ENCODE measurements at regions not wholly inside any gene's neighbourhood (a gene's known extent, or its start where the extent isn't known, plus 50 kb on each side); places are given as distances from the start of the nearest gene placed in this dataset.

- ChIA-PET POLR2A (ENCODE audit: unreplicated experiment) (no interaction called here), CTCF (no interaction called here)
- no peaks in the 10 kb centered on the region for H3K4me1 ChIP-seq (ENCODE audit: control insufficient read depth, insufficient read depth, low read length)
- no peak overlapping the region for H3K14ac ChIP-seq (replicated peaks; ENCODE audit: low read depth, low read length)
- TF ChIP-seq NFE2L2 (IDR thresholded peaks at IDR 0.05; ENCODE audit: low read depth, low read length) (no peak), RCOR1 (IDR thresholded peaks at IDR 0.05; ENCODE audit: insufficient replicate concordance, low read length) (no peak), CHD1 (IDR thresholded peaks at IDR 0.05; ENCODE audit: low read depth, low read length) (no peak), BHLHE40 (IDR thresholded peaks at IDR 0.05; ENCODE audit: low read depth, low read length) (no peak), MAZ (IDR thresholded peaks at IDR 0.05; ENCODE audit: borderline replicate concordance, low read depth, low read length) (no peak), MAFK (IDR thresholded peaks at IDR 0.05; ENCODE audit: low read depth, low read length) (no peak), FOS (IDR thresholded peaks at IDR 0.05; ENCODE audit: low read depth, low read length) (no peak), POLR2A (IDR thresholded peaks at IDR 0.05; ENCODE audit: low read depth, low read length) (no peak), RAD21 (IDR thresholded peaks at IDR 0.05; ENCODE audit: low read length) (no peak), MXI1 (IDR thresholded peaks at IDR 0.05; ENCODE audit: borderline replicate concordance, low read depth, low read length) (no peak), SMC3 (IDR thresholded peaks at IDR 0.05; ENCODE audit: low read depth, low read length) (no peak), CEBPB (IDR thresholded peaks at IDR 0.05; ENCODE audit: low read depth, low read length) (no peak), RFX5 (IDR thresholded peaks at IDR 0.05; ENCODE audit: low read depth, low read length) (no peak)
- TF ChIP-seq, protein P1, sequence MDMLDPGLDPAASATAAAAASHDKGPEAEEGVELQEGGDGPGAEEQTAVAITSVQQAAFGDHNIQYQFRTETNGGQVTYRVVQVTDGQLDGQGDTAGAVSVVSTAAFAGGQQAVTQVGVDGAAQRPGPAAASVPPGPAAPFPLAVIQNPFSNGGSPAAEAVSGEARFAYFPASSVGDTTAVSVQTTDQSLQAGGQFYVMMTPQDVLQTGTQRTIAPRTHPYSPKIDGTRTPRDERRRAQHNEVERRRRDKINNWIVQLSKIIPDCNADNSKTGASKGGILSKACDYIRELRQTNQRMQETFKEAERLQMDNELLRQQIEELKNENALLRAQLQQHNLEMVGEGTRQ (IDR thresholded peaks at IDR 0.05; ENCODE audit: low read depth, low read length), result no peak
- TF ChIP-seq, protein P2, sequence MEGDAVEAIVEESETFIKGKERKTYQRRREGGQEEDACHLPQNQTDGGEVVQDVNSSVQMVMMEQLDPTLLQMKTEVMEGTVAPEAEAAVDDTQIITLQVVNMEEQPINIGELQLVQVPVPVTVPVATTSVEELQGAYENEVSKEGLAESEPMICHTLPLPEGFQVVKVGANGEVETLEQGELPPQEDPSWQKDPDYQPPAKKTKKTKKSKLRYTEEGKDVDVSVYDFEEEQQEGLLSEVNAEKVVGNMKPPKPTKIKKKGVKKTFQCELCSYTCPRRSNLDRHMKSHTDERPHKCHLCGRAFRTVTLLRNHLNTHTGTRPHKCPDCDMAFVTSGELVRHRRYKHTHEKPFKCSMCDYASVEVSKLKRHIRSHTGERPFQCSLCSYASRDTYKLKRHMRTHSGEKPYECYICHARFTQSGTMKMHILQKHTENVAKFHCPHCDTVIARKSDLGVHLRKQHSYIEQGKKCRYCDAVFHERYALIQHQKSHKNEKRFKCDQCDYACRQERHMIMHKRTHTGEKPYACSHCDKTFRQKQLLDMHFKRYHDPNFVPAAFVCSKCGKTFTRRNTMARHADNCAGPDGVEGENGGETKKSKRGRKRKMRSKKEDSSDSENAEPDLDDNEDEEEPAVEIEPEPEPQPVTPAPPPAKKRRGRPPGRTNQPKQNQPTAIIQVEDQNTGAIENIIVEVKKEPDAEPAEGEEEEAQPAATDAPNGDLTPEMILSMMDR (conservative IDR thresholded peaks at IDR 0.05; ENCODE audit: low read depth, low read length), result no peak
- TF ChIP-seq, protein P3, sequence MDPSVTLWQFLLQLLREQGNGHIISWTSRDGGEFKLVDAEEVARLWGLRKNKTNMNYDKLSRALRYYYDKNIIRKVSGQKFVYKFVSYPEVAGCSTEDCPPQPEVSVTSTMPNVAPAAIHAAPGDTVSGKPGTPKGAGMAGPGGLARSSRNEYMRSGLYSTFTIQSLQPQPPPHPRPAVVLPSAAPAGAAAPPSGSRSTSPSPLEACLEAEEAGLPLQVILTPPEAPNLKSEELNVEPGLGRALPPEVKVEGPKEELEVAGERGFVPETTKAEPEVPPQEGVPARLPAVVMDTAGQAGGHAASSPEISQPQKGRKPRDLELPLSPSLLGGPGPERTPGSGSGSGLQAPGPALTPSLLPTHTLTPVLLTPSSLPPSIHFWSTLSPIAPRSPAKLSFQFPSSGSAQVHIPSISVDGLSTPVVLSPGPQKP (IDR thresholded peaks at IDR 0.05; ENCODE audit: borderline replicate concordance, low read depth, low read length), result no peak
- H2AFZ ChIP-seq (replicated peaks; ENCODE audit: low read length, poor library complexity), result no peak overlapping the region
- H3K4ac ChIP-seq (ENCODE audit: low read depth, low read length), result no peak overlapping the region
- no peak for DNase-seq
- no peak overlapping the region for H2BK5ac ChIP-seq (ENCODE audit: low read depth, low read length, poor library complexity, severe bottlenecking)
- H4K8ac ChIP-seq (ENCODE audit: low read depth in 2 of 2, low read length in 2 of 2), result no peak overlapping the region
- BruUV-seq (replicated peaks), result no TSS peak
- no peak for ATAC-seq (ENCODE audit: low read depth)
- no peak overlapping the region for H2AK5ac ChIP-seq (ENCODE audit: low read depth, low read length)
- WGBS, 2 experiments (ENCODE audit: extremely low coverage in 2 of 2, insufficient read length in 1 of 2), result no CpG with 5 or more reads among the region's 2 CpGs
- no peak overlapping the region for H2BK20ac ChIP-seq (ENCODE audit: low read depth, low read length)
- H3K27ac ChIP-seq (ENCODE audit: insufficient read depth, low read length), result no peak overlapping the region
- in situ Hi-C loops (cut with MboI; ENCODE audit: low sequenced_read_pairs), result loop anchor here (10.0 kb wide), 1 partner anchor 59 kb away; no protein-coding TSS in a partner anchor
- H3K27me3 ChIP-seq (ENCODE audit: control insufficient read depth, insufficient read depth, low read length), result no peaks in the 10 kb centered on the region
- no peak overlapping the region for H2BK120ac ChIP-seq (ENCODE audit: low read depth, low read length)
- intact Hi-C loops (cut with micrococcal nuclease), result no loop called here
- no peak overlapping the region for H3K4me3 ChIP-seq (ENCODE audit: insufficient read depth, low read depth, low read length)
- no peak overlapping the region for H4K91ac ChIP-seq (ENCODE audit: insufficient read depth, low read depth, low read length)
- H3K9ac ChIP-seq (ENCODE audit: low read depth, low read length), result no peak overlapping the region
- H3K9me3 ChIP-seq (ENCODE audit: control insufficient read depth, insufficient read depth, low read length), result no peaks in the 10 kb centered on the region
- H3K9me1 ChIP-seq (ENCODE audit: insufficient read depth, low read length), result no peaks in the 10 kb centered on the region
- H3K79me1 ChIP-seq (ENCODE audit: low read depth in 1 of 2, low read length in 2 of 2), result no peaks in the 10 kb centered on the region
- no peak overlapping the region for H2AK9ac ChIP-seq (replicated peaks; ENCODE audit: low read depth, low read length, poor library complexity)
- H3K23ac ChIP-seq (ENCODE audit: low read depth, low read length), result no peak overlapping the region
- no peak overlapping the region for H3K4me2 ChIP-seq (ENCODE audit: low read depth, low read length)
- no peak overlapping the region for H2BK15ac ChIP-seq (ENCODE audit: low read depth, low read length)
- H3K18ac ChIP-seq (ENCODE audit: low read depth, low read length), result no peak overlapping the region
- no peak overlapping the region for H4K5ac ChIP-seq (ENCODE audit: low read depth, low read length)
- H4K20me1 ChIP-seq (ENCODE audit: insufficient read depth, low read length), result no peaks in the 10 kb centered on the region
- dilution Hi-C loops (cut with HindIII; ENCODE audit: low sequenced_read_pairs, unreplicated experiment), result no loop called here
- H3K56ac ChIP-seq (ENCODE audit: extremely low read depth, insufficient read depth, low read length), result no peak overlapping the region
- H3K36me3 ChIP-seq (ENCODE audit: control insufficient read depth, insufficient read depth, low read length), result no peaks in the 10 kb centered on the region
Observed at GRCh38 chr12:23333938-23334337, 615.5 kb downstream of the SOX5 start.
